ENCODE measurements at regions not wholly inside any gene's neighbourhood (a gene's known extent, or its start where the extent isn't known, plus 50 kb on each side); places are given as distances from the start of the nearest gene placed in this dataset.
"Not testable (repeated sequence)": the region's sequence is repeated elsewhere in the genome, so short reads cannot be mapped to it uniquely, and the experiment has no call there.

GRCh38 chrX:6932942-6933341, 214.6 kb upstream of the STS start:
- TF ChIP-seq CTCF (IDR thresholded peaks at IDR 0.05 in 8 of 11, conservative IDR thresholded peaks at IDR 0.05 in 3 of 11); POLR2A (IDR thresholded peaks at IDR 0.05); POLR2AphosphoS5 (IDR thresholded peaks at IDR 0.05): not testable (repeated sequence)
